SK-N-SH (cell line): ENCODE measurements at regions not wholly inside any gene's neighbourhood (a gene's known extent, or its start where the extent isn't known, plus 50 kb on each side); places are given as distances from the start of the nearest gene placed in this dataset.

Experiments
- CTCF ChIA-PET: fragments of 300-600, 350-600 bp; formaldehyde crosslinking; extraction: SDS; loops from one replicate; lab custom pipeline; 2021; lab: Yijun Ruan, JAX
- POLR2A ChIA-PET: fragments of 350-600 bp; sonication (Branson Sonifier 250); formaldehyde crosslinking; extraction: SDS; loops from one replicate; lab custom pipeline; 2020; ENCODE audit warnings: antibody characterized with exemption, inconsistent platforms; lab: Yijun Ruan, JAX
- DNase-seq: peaks from one replicate; pipeline ENCODE4 v3.0.0; 2012
- H2AFZ ChIP-seq: fragments of 200-600 bp; sonication (generic); 2 replicates; pipeline ENCODE4 v1.8.1; 2016; ENCODE audit warnings: antibody characterized with exemption, mild to moderate bottlenecking, low read depth
- H3F3A ChIP-seq: fragments of 200-600 bp; sonication (generic); replicated peaks from 2 replicates; pipeline ENCODE3; 2016; ENCODE audit warnings: antibody characterized with exemption, mild to moderate bottlenecking; ENCODE audit not compliant: insufficient read depth
- H3K27ac ChIP-seq, 2 experiments: fragments of 200-500 bp in 1 of 2; fragments of 200-600 bp in 1 of 2; sonication (Bioruptor generic) in 1 of 2; sonication (generic), shearing (Covaris generic) in 1 of 2; 2 replicates each; pipeline versions ENCODE4 v1.5.1 to v1.6.1; 2014 to 2016; ENCODE audit warnings: low read depth in 2 of 2, inconsistent platforms in 1 of 2, low read length in 1 of 2, mild to moderate bottlenecking in 1 of 2, mixed read lengths in 1 of 2
- H3K27me3 ChIP-seq: fragments of 200-600 bp; sonication (generic), shearing (Covaris generic); 2 replicates; pipeline ENCODE4 v1.6.1; 2016; ENCODE audit warnings: mixed run types; ENCODE audit not compliant: insufficient read depth
- H3K36me3 ChIP-seq, 2 experiments: fragments of 200-500 bp in 1 of 2; fragments of 200-600 bp in 1 of 2; sonication (Bioruptor generic) in 1 of 2; sonication (generic) in 1 of 2; replicated peaks in 1 of 2; 2 replicates each; pipeline versions ENCODE3 to v1.5.1; 2014 to 2016; ENCODE audit warnings: low read length in 1 of 2, mild to moderate bottlenecking in 1 of 2; ENCODE audit not compliant: insufficient read depth in 2 of 2, control insufficient read depth in 1 of 2
- H3K4me1 ChIP-seq, 2 experiments: fragments of 200-500 bp in 1 of 2; fragments of 200-600 bp in 1 of 2; sonication (Bioruptor generic) in 1 of 2; sonication (generic), shearing (Covaris generic) in 1 of 2; 2 replicates each; pipeline versions ENCODE4 v1.5.1 to v1.6.1; 2014 to 2016; ENCODE audit warnings: low read depth in 1 of 2, low read length in 1 of 2, mixed run types in 1 of 2; ENCODE audit not compliant: insufficient read depth in 2 of 2, control insufficient read depth in 1 of 2
- H3K4me2 ChIP-seq: fragments of 200-600 bp; sonication (generic), shearing (Covaris generic); 2 replicates; pipeline ENCODE4 v1.6.1; 2017; ENCODE audit warnings: mixed run types
- H3K4me3 ChIP-seq, 2 experiments: fragments of 200-500 bp in 1 of 2; fragments of 200-600 bp in 1 of 2; sonication (Bioruptor generic) in 1 of 2; sonication (generic), shearing (Covaris generic) in 1 of 2; 2 replicates each; pipeline versions ENCODE4 v1.5.1 to v1.8.1; 2014 to 2016; ENCODE audit warnings: low read depth in 2 of 2, inconsistent platforms in 1 of 2, low read length in 1 of 2, mild to moderate bottlenecking in 1 of 2, mixed read lengths in 1 of 2, moderate library complexity in 1 of 2
- H3K79me2 ChIP-seq: fragments of 200-600 bp; sonication (generic); 2 replicates; pipeline ENCODE4 v1.8.1; 2017; ENCODE audit warnings: mild to moderate bottlenecking; ENCODE audit not compliant: insufficient read depth
- H3K9ac ChIP-seq: fragments of 200-600 bp; sonication (generic); 2 replicates; pipeline ENCODE4 v1.6.1; 2017; ENCODE audit warnings: mixed run types
- H3K9me2 ChIP-seq: fragments of 200-600 bp; sonication (generic); 2 replicates; pipeline ENCODE4 v1.6.1; 2017; ENCODE audit warnings: mixed run types
- H3K9me3 ChIP-seq: fragments of 200-600 bp; sonication (generic); 2 replicates; pipeline ENCODE4 v1.6.1; 2017; ENCODE audit warnings: mixed run types, mild to moderate bottlenecking, moderate library complexity
- H4K20me1 ChIP-seq: fragments of 200-600 bp; sonication (generic); 2 replicates; pipeline ENCODE4 v1.6.1; 2017; ENCODE audit warnings: mild to moderate bottlenecking, mixed run types; ENCODE audit not compliant: insufficient read depth
- CHD2 ChIP-seq: fragments of 150-350 bp; IDR thresholded peaks from 2 replicates; pipeline ENCODE4 v1.6.1; 2018; ENCODE audit warnings: low read length; ENCODE audit not compliant: partially characterized antibody
- ELF1 ChIP-seq: IDR thresholded peaks from 2 replicates; pipeline ENCODE4 v1.4.0; 2012
- FOSL2 ChIP-seq: IDR thresholded peaks from 2 replicates; pipeline ENCODE4 v1.4.0; 2012; ENCODE audit warnings: low read depth, mild to moderate bottlenecking, moderate library complexity, borderline replicate concordance
- FOXJ3 ChIP-seq: sonication (generic); formaldehyde crosslinking; IDR thresholded peaks from 2 replicates; pipeline ENCODE4 v1.5.1; 2020; ENCODE audit warnings: mild to moderate bottlenecking, missing genetic modification reagents
- FOXM1 ChIP-seq: IDR thresholded peaks from 2 replicates; pipeline ENCODE4 v1.4.0; 2012; ENCODE audit warnings: low read depth, mild to moderate bottlenecking
- GABPA ChIP-seq: IDR thresholded peaks from 2 replicates; pipeline ENCODE4 v1.4.0; 2012; ENCODE audit warnings: low read depth, mild to moderate bottlenecking
- GATA2 ChIP-seq: sonication (generic); formaldehyde crosslinking; IDR thresholded peaks from 2 replicates; pipeline ENCODE4 v1.5.0; 2020; ENCODE audit warnings: mild to moderate bottlenecking, missing genetic modification reagents
- JUND ChIP-seq: IDR thresholded peaks from 2 replicates; pipeline ENCODE4 v1.4.0; 2012
- MXI1 ChIP-seq: IDR thresholded peaks from 2 replicates; pipeline ENCODE4 v1.6.1; 2012; ENCODE audit warnings: mild to moderate bottlenecking, low read depth, low read length, improper control_type of control experiment
- NFIC ChIP-seq: IDR thresholded peaks from 2 replicates; pipeline ENCODE4 v1.4.0; 2012; ENCODE audit warnings: borderline replicate concordance
- NRF1 ChIP-seq: IDR thresholded peaks from 2 replicates; pipeline ENCODE4 v1.6.1; 2012; ENCODE audit warnings: low read depth, mild to moderate bottlenecking, low read length
- POLR2AphosphoS5 ChIP-seq: IDR thresholded peaks from 2 replicates; pipeline ENCODE4 v1.6.1; 2012; ENCODE audit warnings: low read depth, low read length
- RAD21 ChIP-seq: IDR thresholded peaks from 2 replicates; pipeline ENCODE4 v1.6.1; 2012; ENCODE audit warnings: mild to moderate bottlenecking, low read length
- RCOR1 ChIP-seq: fragments of 150-350 bp; IDR thresholded peaks from 2 replicates; pipeline ENCODE4 v1.6.1; 2017; ENCODE audit warnings: antibody characterized with exemption, low read length
- SIN3A ChIP-seq: IDR thresholded peaks from 2 replicates; pipeline ENCODE4 v1.6.1; 2012; ENCODE audit warnings: low read depth, mild to moderate bottlenecking, low read length, moderate library complexity, borderline replicate concordance
- SMC3 ChIP-seq: IDR thresholded peaks from 2 replicates; pipeline ENCODE4 v1.6.1; 2012; ENCODE audit warnings: low read depth, low read length, improper control_type of control experiment
- TAF1 ChIP-seq: IDR thresholded peaks from 2 replicates; pipeline ENCODE4 v1.6.1; 2012; ENCODE audit warnings: low read depth, mild to moderate bottlenecking, low read length, moderate library complexity, borderline replicate concordance
- TCF12 ChIP-seq: IDR thresholded peaks from 2 replicates; pipeline ENCODE4 v1.4.0; 2012
- WGBS: methylation state at CpG from one replicate; pipeline ENCODE4 v1.1.6; 2017; ENCODE audit warnings: low lambda C conversion rate; 5-methylcytosine and 5-hydroxymethylcytosine counted together
- TF ChIP-seq, protein P1 (sequence below): fragments of 150-350 bp; IDR thresholded peaks from 2 replicates; pipeline ENCODE4 v1.6.1; 2017; ENCODE audit warnings: antibody characterized with exemption, low read length, low read depth, borderline replicate concordance
- TF ChIP-seq, protein P2 (sequence below): fragments of 200-600 bp; sonication (generic); IDR thresholded peaks from 2 replicates; pipeline ENCODE4 v1.6.1; 2017; ENCODE audit warnings: antibody characterized with exemption, mild to moderate bottlenecking, moderate library complexity
- TF ChIP-seq, protein P3 (sequence below): IDR thresholded peaks from 2 replicates; pipeline ENCODE4 v1.4.0; 2012; ENCODE audit warnings: low read depth, borderline replicate concordance
- TF ChIP-seq, protein P4 (sequence below): fragments of 150-350 bp; IDR thresholded peaks from 2 replicates; pipeline ENCODE4 v1.6.1; 2016; ENCODE audit warnings: mild to moderate bottlenecking, low read depth, low read length
- TF ChIP-seq, protein P5 (sequence below): IDR thresholded peaks from 2 replicates; pipeline ENCODE4; 2012

DNA sequence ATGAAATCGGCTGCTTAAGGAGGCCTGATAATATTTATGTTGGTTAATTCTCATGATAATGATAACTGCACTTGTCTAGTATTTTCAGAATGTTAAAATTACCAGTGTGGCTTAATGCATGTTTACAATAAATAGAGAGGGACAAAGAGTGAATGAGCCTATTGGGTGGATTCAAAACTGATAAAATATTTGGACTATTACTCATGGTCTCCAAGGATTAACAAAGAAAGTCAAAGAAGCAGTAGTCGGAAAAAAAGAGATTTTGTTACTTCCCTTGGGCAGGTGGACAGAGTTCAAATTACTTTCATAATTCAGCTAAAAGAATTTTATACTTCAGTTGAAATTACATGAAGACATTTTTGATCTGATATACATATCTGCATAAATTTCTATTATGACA, 258.2 kb upstream of the PMFBP1 start:
- POLR2A ChIA-PET, result no interaction called here
- H3K4me1 ChIP-seq, result no peaks in the 10 kb centered on the region
- no peak overlapping the region for H3K4me3 ChIP-seq
- 89% methylated on average over 2 of the region's 2 CpGs for WGBS
- no peak overlapping the region for H3K27ac ChIP-seq
- no peaks in the 10 kb centered on the region for H3K9me2 ChIP-seq
- no peaks in the 10 kb centered on the region for H3K36me3 ChIP-seq
- no peaks in the 10 kb centered on the region for H3K27me3 ChIP-seq
- no peak for DNase-seq
- no peak overlapping the region for H2AFZ ChIP-seq
- H3K9me3 ChIP-seq, result peaks cover 16% of the 10 kb centered on the region
- no peak overlapping the region for H3K9ac ChIP-seq
- TF ChIP-seq GATA2 (CRISPR knock-in tag) (no peak), TCF12 (no peak), JUND (no peak), FOXJ3 (CRISPR knock-in tag) (no peak), FOSL2 (no peak), TAF1 (no peak), CHD2 (no peak), FOXM1 (no peak), MXI1 (no peak)
- TF ChIP-seq, protein P1, sequence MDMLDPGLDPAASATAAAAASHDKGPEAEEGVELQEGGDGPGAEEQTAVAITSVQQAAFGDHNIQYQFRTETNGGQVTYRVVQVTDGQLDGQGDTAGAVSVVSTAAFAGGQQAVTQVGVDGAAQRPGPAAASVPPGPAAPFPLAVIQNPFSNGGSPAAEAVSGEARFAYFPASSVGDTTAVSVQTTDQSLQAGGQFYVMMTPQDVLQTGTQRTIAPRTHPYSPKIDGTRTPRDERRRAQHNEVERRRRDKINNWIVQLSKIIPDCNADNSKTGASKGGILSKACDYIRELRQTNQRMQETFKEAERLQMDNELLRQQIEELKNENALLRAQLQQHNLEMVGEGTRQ, result no peak
- TF ChIP-seq, protein P2, sequence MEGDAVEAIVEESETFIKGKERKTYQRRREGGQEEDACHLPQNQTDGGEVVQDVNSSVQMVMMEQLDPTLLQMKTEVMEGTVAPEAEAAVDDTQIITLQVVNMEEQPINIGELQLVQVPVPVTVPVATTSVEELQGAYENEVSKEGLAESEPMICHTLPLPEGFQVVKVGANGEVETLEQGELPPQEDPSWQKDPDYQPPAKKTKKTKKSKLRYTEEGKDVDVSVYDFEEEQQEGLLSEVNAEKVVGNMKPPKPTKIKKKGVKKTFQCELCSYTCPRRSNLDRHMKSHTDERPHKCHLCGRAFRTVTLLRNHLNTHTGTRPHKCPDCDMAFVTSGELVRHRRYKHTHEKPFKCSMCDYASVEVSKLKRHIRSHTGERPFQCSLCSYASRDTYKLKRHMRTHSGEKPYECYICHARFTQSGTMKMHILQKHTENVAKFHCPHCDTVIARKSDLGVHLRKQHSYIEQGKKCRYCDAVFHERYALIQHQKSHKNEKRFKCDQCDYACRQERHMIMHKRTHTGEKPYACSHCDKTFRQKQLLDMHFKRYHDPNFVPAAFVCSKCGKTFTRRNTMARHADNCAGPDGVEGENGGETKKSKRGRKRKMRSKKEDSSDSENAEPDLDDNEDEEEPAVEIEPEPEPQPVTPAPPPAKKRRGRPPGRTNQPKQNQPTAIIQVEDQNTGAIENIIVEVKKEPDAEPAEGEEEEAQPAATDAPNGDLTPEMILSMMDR, result no peak
- TF ChIP-seq, protein P3, sequence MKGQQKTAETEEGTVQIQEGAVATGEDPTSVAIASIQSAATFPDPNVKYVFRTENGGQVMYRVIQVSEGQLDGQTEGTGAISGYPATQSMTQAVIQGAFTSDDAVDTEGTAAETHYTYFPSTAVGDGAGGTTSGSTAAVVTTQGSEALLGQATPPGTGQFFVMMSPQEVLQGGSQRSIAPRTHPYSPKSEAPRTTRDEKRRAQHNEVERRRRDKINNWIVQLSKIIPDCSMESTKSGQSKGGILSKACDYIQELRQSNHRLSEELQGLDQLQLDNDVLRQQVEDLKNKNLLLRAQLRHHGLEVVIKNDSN, result no peak
- TF ChIP-seq, all 33 proteins: peak for 0
- CTCF ChIA-PET, result no interaction called here
- H3K4me2 ChIP-seq, result no peak overlapping the region
- H3K79me2 ChIP-seq, result no peaks in the 10 kb centered on the region
- no peaks in the 10 kb centered on the region for H4K20me1 ChIP-seq
- H3F3A ChIP-seq, result no peaks in the 10 kb centered on the region

DNA sequence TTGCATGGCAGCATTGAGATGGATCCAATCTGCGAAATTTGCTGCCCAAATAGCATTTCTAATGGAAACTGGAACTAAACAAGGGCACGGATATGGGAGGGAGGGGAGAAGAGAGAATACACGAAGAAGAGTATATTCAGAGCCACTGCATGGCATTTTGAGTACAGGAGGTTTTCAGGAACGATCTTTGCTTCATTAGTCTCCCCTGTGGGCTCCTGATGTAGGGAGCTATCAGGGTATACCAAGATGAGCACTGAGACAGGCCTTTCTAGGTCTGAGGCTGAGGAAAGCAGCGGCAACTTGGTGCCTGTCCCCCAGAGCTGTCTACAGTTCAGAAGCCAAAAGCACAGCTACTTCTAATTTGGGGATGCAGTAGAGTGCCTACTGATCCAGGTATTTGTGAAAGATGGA, 257.7 kb upstream of the PMFBP1 start:
- no peaks in the 10 kb centered on the region for H3F3A ChIP-seq
- no peaks in the 10 kb centered on the region for H3K4me1 ChIP-seq
- POLR2A ChIA-PET, result no interaction called here
- H3K27me3 ChIP-seq, result no peaks in the 10 kb centered on the region
- no peak for DNase-seq
- no peaks in the 10 kb centered on the region for H3K36me3 ChIP-seq
- no peak overlapping the region for H3K27ac ChIP-seq
- CTCF ChIA-PET, result no interaction called here
- 71% methylated on average over 5 of the region's 5 CpGs for WGBS
- no peaks in the 10 kb centered on the region for H4K20me1 ChIP-seq
- H3K9ac ChIP-seq, result no peak overlapping the region
- peaks cover 11% of the 10 kb centered on the region for H3K9me3 ChIP-seq
- no peak overlapping the region for H3K4me2 ChIP-seq
- no peak overlapping the region for H3K4me3 ChIP-seq
- H3K9me2 ChIP-seq, result no peaks in the 10 kb centered on the region
- H2AFZ ChIP-seq, result no peak overlapping the region
- H3K79me2 ChIP-seq, result no peaks in the 10 kb centered on the region
- no peak for TF ChIP-seq ELF1
- TF ChIP-seq GABPA, result no peak
- TF ChIP-seq RAD21, result no peak
- TF ChIP-seq CHD2, result no peak
- TF ChIP-seq SIN3A, result no peak
- TF ChIP-seq, protein P4, sequence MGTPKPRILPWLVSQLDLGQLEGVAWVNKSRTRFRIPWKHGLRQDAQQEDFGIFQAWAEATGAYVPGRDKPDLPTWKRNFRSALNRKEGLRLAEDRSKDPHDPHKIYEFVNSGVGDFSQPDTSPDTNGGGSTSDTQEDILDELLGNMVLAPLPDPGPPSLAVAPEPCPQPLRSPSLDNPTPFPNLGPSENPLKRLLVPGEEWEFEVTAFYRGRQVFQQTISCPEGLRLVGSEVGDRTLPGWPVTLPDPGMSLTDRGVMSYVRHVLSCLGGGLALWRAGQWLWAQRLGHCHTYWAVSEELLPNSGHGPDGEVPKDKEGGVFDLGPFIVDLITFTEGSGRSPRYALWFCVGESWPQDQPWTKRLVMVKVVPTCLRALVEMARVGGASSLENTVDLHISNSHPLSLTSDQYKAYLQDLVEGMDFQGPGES, result no peak
- TF ChIP-seq, protein P5, sequence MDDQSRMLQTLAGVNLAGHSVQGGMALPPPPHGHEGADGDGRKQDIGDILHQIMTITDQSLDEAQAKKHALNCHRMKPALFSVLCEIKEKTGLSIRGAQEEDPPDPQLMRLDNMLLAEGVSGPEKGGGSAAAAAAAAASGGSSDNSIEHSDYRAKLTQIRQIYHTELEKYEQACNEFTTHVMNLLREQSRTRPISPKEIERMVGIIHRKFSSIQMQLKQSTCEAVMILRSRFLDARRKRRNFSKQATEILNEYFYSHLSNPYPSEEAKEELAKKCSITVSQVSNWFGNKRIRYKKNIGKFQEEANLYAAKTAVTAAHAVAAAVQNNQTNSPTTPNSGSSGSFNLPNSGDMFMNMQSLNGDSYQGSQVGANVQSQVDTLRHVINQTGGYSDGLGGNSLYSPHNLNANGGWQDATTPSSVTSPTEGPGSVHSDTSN, result no peak
- no peak for TF ChIP-seq POLR2AphosphoS5
- TF ChIP-seq, protein P2, result no peak
- TF ChIP-seq NRF1, result no peak
- TF ChIP-seq NFIC, result no peak
- TF ChIP-seq FOSL2, result no peak
- no peak for TF ChIP-seq RCOR1
- TF ChIP-seq SMC3, result no peak
